NB4 (cell line): ENCODE measurements at regions not wholly inside any gene's neighbourhood (a gene's known extent, or its start where the extent isn't known, plus 50 kb on each side); places are given as distances from the start of the nearest gene placed in this dataset.

ENCODE experiments used
- DNase-seq: peaks from one replicate; pipeline ENCODE4 v3.0.0; 2010; ENCODE audit warnings: low read depth
- H3K4me3 ChIP-seq: one replicate; pipeline ENCODE4 v1.5.1; 2011; ENCODE audit warnings: mild to moderate bottlenecking, low read depth, low read length, moderate library complexity
- CTCF ChIP-seq: IDR thresholded peaks from one replicate; pipeline ENCODE4 v1.5.1; 2012; ENCODE audit warnings: low read depth, low read length
- MAX ChIP-seq: IDR thresholded peaks from 2 replicates; pipeline ENCODE4 v1.6.1; 2011; ENCODE audit warnings: low read depth, low read length
- MYC ChIP-seq: IDR thresholded peaks from 2 replicates; pipeline ENCODE4 v1.6.1; 2011; ENCODE audit warnings: low read depth, low read length
- POLR2A ChIP-seq: IDR thresholded peaks from 2 replicates; pipeline ENCODE4 v1.6.1; 2011; ENCODE audit warnings: mild to moderate bottlenecking; ENCODE audit not compliant: insufficient read length; ENCODE audit errors: extremely low read depth

GRCh38 chr4:180949424-180950213 lies 1293.6 kb upstream of the TENM3 start:
- no peak for DNase-seq
- H3K4me3 ChIP-seq = no peak overlapping the region
- TF ChIP-seq POLR2A (no peak), CTCF (no peak), MYC (no peak), MAX (no peak)

- DNase-seq = no peak
- TF ChIP-seq CTCF = no peak
- TF ChIP-seq POLR2A = no peak
- TF ChIP-seq MYC = no peak
- TF ChIP-seq MAX = no peak
- H3K4me3 ChIP-seq = no peak overlapping the region
These were observed 1292.8 kb upstream of the TENM3 start for GRCh38 chr4:180950377-180950776.

DNA sequence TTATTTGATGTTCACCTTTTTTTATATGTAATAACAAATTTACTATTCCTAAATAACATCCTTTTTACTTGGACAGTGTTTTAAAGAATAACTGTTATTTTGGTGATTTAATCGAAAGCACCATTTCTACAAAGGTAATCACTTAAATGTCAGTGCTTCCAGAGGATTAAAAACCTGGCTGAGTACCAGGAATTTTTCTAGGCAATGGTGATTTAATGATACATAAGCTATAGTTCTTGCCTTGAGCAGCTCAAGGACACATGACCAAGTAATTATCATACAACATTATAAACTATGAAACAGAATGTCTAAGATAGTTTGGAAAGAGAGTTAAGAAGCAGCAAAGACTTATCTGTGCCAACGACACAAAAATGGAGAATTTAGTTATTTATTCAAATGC lies 1291.9 kb upstream of the TENM3 start:
- TF ChIP-seq CTCF = no peak
- TF ChIP-seq MAX = no peak
- TF ChIP-seq MYC = no peak
- no peak for TF ChIP-seq POLR2A
- no peak overlapping the region for H3K4me3 ChIP-seq
- DNase-seq = no peak

GRCh38 chr4:180953572-180953971 lies 1289.6 kb upstream of the TENM3 start:
- DNase-seq = peak; percentile 2
- TF ChIP-seq MYC (no peak), MAX (no peak), POLR2A (no peak), CTCF (no peak)
- H3K4me3 ChIP-seq = no peak overlapping the region

DNA sequence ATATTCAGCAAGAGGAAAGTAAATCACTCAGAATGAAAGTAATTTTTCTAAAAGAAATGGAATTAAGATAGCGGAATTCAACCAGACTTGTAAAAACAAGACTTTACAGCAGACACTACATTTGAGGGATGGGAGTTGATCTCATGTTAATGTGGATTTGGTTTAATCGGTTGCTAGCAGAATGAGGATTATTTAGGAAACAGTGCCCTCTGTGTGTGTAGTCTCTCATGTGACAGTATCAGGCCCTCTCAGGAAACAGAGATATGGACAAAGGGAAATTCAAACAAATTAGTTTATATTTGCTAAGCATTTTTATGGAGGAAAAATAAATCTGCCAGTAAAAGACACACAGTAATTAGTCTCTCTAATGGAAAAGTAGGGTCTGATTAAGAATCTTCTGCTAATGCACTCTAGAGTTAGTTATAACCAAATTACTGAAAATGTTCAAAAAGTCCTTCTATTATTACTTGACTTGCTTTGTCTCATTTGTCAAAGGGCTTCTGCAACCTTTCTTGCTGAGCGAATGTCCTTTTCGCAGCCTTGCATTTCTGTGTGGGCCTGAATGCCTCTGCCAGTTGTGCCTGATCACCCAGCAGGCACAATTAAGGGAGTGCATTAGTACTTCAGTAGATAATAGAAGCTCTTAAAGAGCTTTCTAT lies 1282.3 kb upstream of the TENM3 start:
- H3K4me3 ChIP-seq = no peak overlapping the region
- no peak for TF ChIP-seq POLR2A
- TF ChIP-seq MYC = no peak
- TF ChIP-seq CTCF = no peak
- no peak for TF ChIP-seq MAX
- DNase-seq = no peak
